Effector memory CD4-positive, alpha-beta T cell (primary cell): ENCODE measurements at regions not wholly inside any gene's neighbourhood (a gene's known extent, or its start where the extent isn't known, plus 50 kb on each side); places are given as distances from the start of the nearest gene placed in this dataset.
"Not testable (repeated sequence)": the region's sequence is repeated elsewhere in the genome, so short reads cannot be mapped to it uniquely, and the experiment has no call there.

ENCODE experiments used
- DNase-seq, 3 donors: peaks; one replicate each; pipeline ENCODE4 v3.0.0-alpha.2; 2020
- H3K27ac ChIP-seq: 2 replicates; pipeline ENCODE4 v1.7.0; 2013; ENCODE audit warnings: mild to moderate bottlenecking, low read length, moderate library complexity; ENCODE audit not compliant: insufficient read depth, poor library complexity, severe bottlenecking
- H3K27me3 ChIP-seq: replicated peaks from 2 replicates; pipeline ENCODE4 v1.7.0; 2013; ENCODE audit warnings: mild to moderate bottlenecking, low read length; ENCODE audit not compliant: insufficient read depth, control insufficient read depth, poor library complexity, severe bottlenecking
- H3K36me3 ChIP-seq: 2 replicates; pipeline ENCODE4 v1.7.0; 2013; ENCODE audit warnings: mild to moderate bottlenecking, low read length, moderate library complexity; ENCODE audit not compliant: control insufficient read depth, insufficient read depth
- H3K4me1 ChIP-seq: 2 replicates; pipeline ENCODE4 v1.7.0; 2013; ENCODE audit warnings: low read length, mild to moderate bottlenecking; ENCODE audit not compliant: control insufficient read depth, insufficient read depth, poor library complexity, severe bottlenecking
- H3K4me3 ChIP-seq: 2 replicates; pipeline ENCODE4 v1.7.0; 2013; ENCODE audit warnings: low read length, low read depth, mild to moderate bottlenecking; ENCODE audit not compliant: insufficient read depth, poor library complexity, severe bottlenecking
- H3K9me3 ChIP-seq: 2 replicates; pipeline ENCODE4 v1.7.0; 2013; ENCODE audit warnings: mild to moderate bottlenecking, low read length, moderate library complexity; ENCODE audit not compliant: control insufficient read depth

- Histone ChIP-seq H3K36me3 (no peaks in the 10 kb centered on the region), H3K4me3 (no peak overlapping the region), H3K27me3 (no peaks in the 10 kb centered on the region), H3K4me1 (peaks cover 2% of the 10 kb centered on the region), H3K27ac (no peak overlapping the region), H3K9me3 (no peaks in the 10 kb centered on the region)
- no peak for DNase-seq
Observed at GRCh38 chr17:14547556-14547955, 246.7 kb downstream of the HS3ST3B1 start.

GRCh38 chr17:14547016-14547415, 246.1 kb downstream of the HS3ST3B1 start:
- H3K27me3 ChIP-seq: no peaks in the 10 kb centered on the region
- H3K36me3 ChIP-seq: no peaks in the 10 kb centered on the region
- H3K27ac ChIP-seq: no peak overlapping the region
- H3K4me3 ChIP-seq: no peak overlapping the region
- no peaks in the 10 kb centered on the region for H3K9me3 ChIP-seq
- peaks cover 2% of the 10 kb centered on the region for H3K4me1 ChIP-seq
- DNase-seq: no peak

GRCh38 chr17:14545156-14545906, 244.4 kb downstream of the HS3ST3B1 start:
- H3K4me3 ChIP-seq: no peak overlapping the region
- DNase-seq: no peak
- H3K36me3 ChIP-seq: no peaks in the 10 kb centered on the region
- no peaks in the 10 kb centered on the region for H3K27me3 ChIP-seq
- no peaks in the 10 kb centered on the region for H3K9me3 ChIP-seq
- H3K27ac ChIP-seq: no peak overlapping the region
- peaks cover 2% of the 10 kb centered on the region for H3K4me1 ChIP-seq

GRCh38 chr17:14541714-14542113, 240.8 kb downstream of the HS3ST3B1 start:
- no peak overlapping the region for H3K4me3 ChIP-seq
- no peaks in the 10 kb centered on the region for H3K36me3 ChIP-seq
- peaks cover 2% of the 10 kb centered on the region for H3K4me1 ChIP-seq
- H3K27ac ChIP-seq: no peak overlapping the region
- DNase-seq: no peak
- no peaks in the 10 kb centered on the region for H3K9me3 ChIP-seq
- H3K27me3 ChIP-seq: no peaks in the 10 kb centered on the region

GRCh38 chr17:14539801-14540200, 238.9 kb downstream of the HS3ST3B1 start:
- DNase-seq: no peak
- Histone ChIP-seq H3K27ac (no peak overlapping the region), H3K4me1 (no peaks in the 10 kb centered on the region), H3K9me3 (no peaks in the 10 kb centered on the region), H3K4me3 (no peak overlapping the region), H3K27me3 (no peaks in the 10 kb centered on the region), H3K36me3 (no peaks in the 10 kb centered on the region)

- H3K36me3 ChIP-seq, H3K4me3 ChIP-seq, H3K27ac ChIP-seq, H3K4me1 ChIP-seq, DNase-seq, H3K9me3 ChIP-seq, H3K27me3 ChIP-seq: not testable (repeated sequence)
Observed at GRCh38 chr17:14532242-14532641, 231.4 kb downstream of the HS3ST3B1 start.

- Histone ChIP-seq H3K4me3 (no peak overlapping the region), H3K27ac (no peak overlapping the region), H3K27me3 (no peaks in the 10 kb centered on the region), H3K4me1 (no peaks in the 10 kb centered on the region), H3K9me3 (no peaks in the 10 kb centered on the region), H3K36me3 (no peaks in the 10 kb centered on the region)
- no peak for DNase-seq
Observed at GRCh38 chr17:14525551-14526455, 224.9 kb downstream of the HS3ST3B1 start.

GRCh38 chr17:14522795-14523387, 222.0 kb downstream of the HS3ST3B1 start:
- Histone ChIP-seq H3K4me3 (no peak overlapping the region), H3K4me1 (no peaks in the 10 kb centered on the region), H3K9me3 (no peaks in the 10 kb centered on the region), H3K27me3 (no peaks in the 10 kb centered on the region), H3K27ac (no peak overlapping the region), H3K36me3 (no peaks in the 10 kb centered on the region)
- no peak for DNase-seq

- DNase-seq, H3K4me1 ChIP-seq, H3K27me3 ChIP-seq, H3K27ac ChIP-seq, H3K4me3 ChIP-seq, H3K9me3 ChIP-seq, H3K36me3 ChIP-seq: not testable (repeated sequence)
Observed at GRCh38 chr17:14518919-14519318, 218.0 kb downstream of the HS3ST3B1 start.

- DNase-seq: no peak
- Histone ChIP-seq H3K36me3 (no peaks in the 10 kb centered on the region), H3K27me3 (no peaks in the 10 kb centered on the region)
Observed at GRCh38 chr17:14514973-14515372, 214.1 kb downstream of the HS3ST3B1 start.

More at GRCh38 chr17:14514973-14515372, 214.1 kb downstream of the HS3ST3B1 start:
- H3K4me1 ChIP-seq: no peaks in the 10 kb centered on the region
- no peak overlapping the region for H3K27ac ChIP-seq
- H3K4me3 ChIP-seq: no peak overlapping the region
- no peaks in the 10 kb centered on the region for H3K9me3 ChIP-seq
